Heart left ventricle (tissue), 13 donors: ENCODE measurements at regions not wholly inside any gene's neighbourhood (a gene's known extent, or its start where the extent isn't known, plus 50 kb on each side); places are given as distances from the start of the nearest gene placed in this dataset.

Experiments
- POLR2A ChIP-seq, 2 donors: fragments of 450-650 bp; IDR thresholded peaks; one replicate each; pipeline ENCODE4 v1.6.1; 2017; ENCODE audit warnings: antibody characterized with exemption in 2 of 2, mild to moderate bottlenecking in 2 of 2, moderate library complexity in 2 of 2
- TF ChIP-seq, protein P1 (sequence below), 12 donors: fragments of 200-600 bp; sonication (generic) in 4 of 12; IDR thresholded peaks; one replicate each; pipeline versions ENCODE4 v1.5.0 to v1.8.0; 2018 to 2022; ENCODE audit warnings: antibody characterized with exemption in 12 of 12, mild to moderate bottlenecking in 5 of 12
- donor health status: ischemic (EF 13 %, LVEDD 7.1; RV severe dilation, severe dysfunction).
- donor health status: DM: no; HTN: yes; CAD: no.
- donor health status: DM: no; HTN: no; CAD: no.
- donor health status: ischemic (EF 25% LVEDD 6.9; RV normal size, moderate dysfunction).
- donor health status: ischemic (EF 25% LVEDD 5.7; RV mildly dilated, moderate dysfunction).
- donor health status: ischemic (EF 35%, LVEDD 5.7; RV mildly dilated, moderate dysfunction).
- donor health status: nonischemic (EF 11% LVEDD 7.7; RV severe dilation, severe dysfunction).
- donor health status: DM: yes; HTN: yes; CAD: no.
- donor health status: PGD.
- donor health status: ischemic (EF 29% LVEDD 5.4; RV normal size, mild dysfunction).
- donor health status: nonischemic (EF 23%, LVEDD 6.1; RV moderate dilation, normal function).

DNA sequence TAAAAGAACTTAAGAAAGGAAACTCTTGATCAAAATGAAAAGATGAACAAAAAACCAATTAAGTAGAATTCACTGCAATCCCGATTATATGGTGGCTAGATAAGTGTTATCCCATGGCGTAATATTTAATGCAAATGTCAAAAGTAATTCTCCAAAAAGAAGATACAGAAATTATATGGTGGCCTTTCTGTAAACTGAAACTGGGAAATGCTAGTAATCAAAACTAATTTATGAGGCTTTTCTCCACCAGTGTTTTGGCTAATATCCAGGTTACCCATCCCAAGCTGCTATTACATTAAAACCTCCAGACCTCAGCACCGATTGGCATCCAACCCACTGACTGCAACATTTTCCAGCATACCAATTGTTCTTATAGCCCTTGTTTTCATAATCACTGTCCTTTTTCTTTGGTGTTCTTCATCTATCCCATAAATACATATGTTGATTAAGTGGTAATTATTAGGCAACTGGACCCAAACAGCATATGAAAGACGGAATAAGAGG, 77.2 kb upstream of the TNRC6A start:
- TF ChIP-seq, protein P1, sequence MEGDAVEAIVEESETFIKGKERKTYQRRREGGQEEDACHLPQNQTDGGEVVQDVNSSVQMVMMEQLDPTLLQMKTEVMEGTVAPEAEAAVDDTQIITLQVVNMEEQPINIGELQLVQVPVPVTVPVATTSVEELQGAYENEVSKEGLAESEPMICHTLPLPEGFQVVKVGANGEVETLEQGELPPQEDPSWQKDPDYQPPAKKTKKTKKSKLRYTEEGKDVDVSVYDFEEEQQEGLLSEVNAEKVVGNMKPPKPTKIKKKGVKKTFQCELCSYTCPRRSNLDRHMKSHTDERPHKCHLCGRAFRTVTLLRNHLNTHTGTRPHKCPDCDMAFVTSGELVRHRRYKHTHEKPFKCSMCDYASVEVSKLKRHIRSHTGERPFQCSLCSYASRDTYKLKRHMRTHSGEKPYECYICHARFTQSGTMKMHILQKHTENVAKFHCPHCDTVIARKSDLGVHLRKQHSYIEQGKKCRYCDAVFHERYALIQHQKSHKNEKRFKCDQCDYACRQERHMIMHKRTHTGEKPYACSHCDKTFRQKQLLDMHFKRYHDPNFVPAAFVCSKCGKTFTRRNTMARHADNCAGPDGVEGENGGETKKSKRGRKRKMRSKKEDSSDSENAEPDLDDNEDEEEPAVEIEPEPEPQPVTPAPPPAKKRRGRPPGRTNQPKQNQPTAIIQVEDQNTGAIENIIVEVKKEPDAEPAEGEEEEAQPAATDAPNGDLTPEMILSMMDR (IDR thresholded peaks at IDR 0.05) = no peak
- TF ChIP-seq POLR2A (IDR thresholded peaks at IDR 0.05) = no peak
